ENCODE measurements at regions not wholly inside any gene's neighbourhood (a gene's known extent, or its start where the extent isn't known, plus 50 kb on each side); places are given as distances from the start of the nearest gene placed in this dataset.

- ChIA-PET CTCF (no interaction called here), POLR2A (ENCODE audit: unreplicated experiment) (no interaction called here)
Observed at GRCh38 chr13:59374691-59375090, 789.0 kb downstream of the DIAPH3 start.

GRCh38 chr13:59384154-59384553 lies 779.6 kb downstream of the DIAPH3 start:
- H3K27ac ChIP-seq (ENCODE audit: low read length): no peak overlapping the region

More at GRCh38 chr13:59374691-59375090, 789.0 kb downstream of the DIAPH3 start:
- no peak overlapping the region for H3K4me2 ChIP-seq (ENCODE audit: low read length)
- H3F3A ChIP-seq (ENCODE audit: low read length, unreplicated experiment): no peaks in the 10 kb centered on the region
- H3K79me2 ChIP-seq (ENCODE audit: low read length): no peaks in the 10 kb centered on the region
- peaks cover 8% of the 10 kb centered on the region; the same call in 1 of the 2 replicates for H3K27me3 ChIP-seq (ENCODE audit: low read length)
- no peak for DNase-seq
- H2AFZ ChIP-seq (ENCODE audit: low read length): no peak overlapping the region
- BruUV-seq (replicated peaks): no TSS peak
- H3K4me3 ChIP-seq (ENCODE audit: low read length): no peak overlapping the region
- no peaks in the 10 kb centered on the region for H3K9me3 ChIP-seq (ENCODE audit: low read length)
- TF ChIP-seq EZH2phosphoT487 (IDR thresholded peaks at IDR 0.05; ENCODE audit: borderline replicate concordance, low read length) (no peak), EZH2 (IDR thresholded peaks at IDR 0.05; ENCODE audit: low read length, unreplicated experiment) (no peak), CTCF (conservative IDR thresholded peaks at IDR 0.05; ENCODE audit: low read depth, low read length) (no peak)
- no peaks in the 10 kb centered on the region for H3K4me1 ChIP-seq (ENCODE audit: insufficient read depth, low read length)
- no peaks in the 10 kb centered on the region for H3K36me3 ChIP-seq (ENCODE audit: low read depth, low read length)
- no peak for ATAC-seq
- intact Hi-C loops (cut with micrococcal nuclease): no loop called here
- H3K9ac ChIP-seq (ENCODE audit: low read length): no peak overlapping the region
- H3K27ac ChIP-seq (ENCODE audit: low read length): no peak overlapping the region
- H3K9me2 ChIP-seq (replicated peaks; ENCODE audit: low read length): no peaks in the 10 kb centered on the region
- H4K20me1 ChIP-seq (ENCODE audit: low read length): no peaks in the 10 kb centered on the region

More at GRCh38 chr13:59384154-59384553, 779.6 kb downstream of the DIAPH3 start:
- H3K27me3 ChIP-seq (ENCODE audit: low read length): no peaks in the 10 kb centered on the region
- no peaks in the 10 kb centered on the region for H3K79me2 ChIP-seq (ENCODE audit: low read length)
- no peaks in the 10 kb centered on the region for H3K9me2 ChIP-seq (replicated peaks; ENCODE audit: low read length)
- H3K9me3 ChIP-seq (ENCODE audit: low read length): no peaks in the 10 kb centered on the region
- DNase-seq (no peak), ATAC-seq (no peak)
- no peaks in the 10 kb centered on the region for H3F3A ChIP-seq (ENCODE audit: low read length, unreplicated experiment)
- H3K4me1 ChIP-seq (ENCODE audit: insufficient read depth, low read length): no peaks in the 10 kb centered on the region
- H4K20me1 ChIP-seq (ENCODE audit: low read length): no peaks in the 10 kb centered on the region
- no peak overlapping the region for H3K9ac ChIP-seq (ENCODE audit: low read length)
- H2AFZ ChIP-seq (ENCODE audit: low read length): no peak overlapping the region
- ChIA-PET POLR2A (ENCODE audit: unreplicated experiment) (no interaction called here), CTCF (no interaction called here)
- no peaks in the 10 kb centered on the region for H3K36me3 ChIP-seq (ENCODE audit: low read depth, low read length)
- intact Hi-C loops (cut with micrococcal nuclease): no loop called here
- TF ChIP-seq CTCF (conservative IDR thresholded peaks at IDR 0.05; ENCODE audit: low read depth, low read length) (no peak), EZH2phosphoT487 (IDR thresholded peaks at IDR 0.05; ENCODE audit: borderline replicate concordance, low read length) (no peak), EZH2 (IDR thresholded peaks at IDR 0.05; ENCODE audit: low read length, unreplicated experiment) (no peak)
- BruUV-seq (replicated peaks): no TSS peak
- no peak overlapping the region for H3K4me2 ChIP-seq (ENCODE audit: low read length)
- H3K4me3 ChIP-seq (ENCODE audit: low read length): no peak overlapping the region
